H1 (cell line): ENCODE measurements at regions not wholly inside any gene's neighbourhood (a gene's known extent, or its start where the extent isn't known, plus 50 kb on each side); places are given as distances from the start of the nearest gene placed in this dataset.

Experiments used
- ATF3 ChIP-seq: IDR thresholded peaks from 2 replicates; pipeline ENCODE4 v1.6.1; 2011; ENCODE audit warnings: low read depth, mild to moderate bottlenecking, low read length; ENCODE audit not compliant: insufficient read depth

- TF ChIP-seq ATF3 = no peak
Measured at GRCh38 chr2:46850742-46851141, 64.9 kb downstream of the MCFD2 start (continued).
